T follicular helper cell (primary cell): ENCODE measurements at regions not wholly inside any gene's neighbourhood (a gene's known extent, or its start where the extent isn't known, plus 50 kb on each side); places are given as distances from the start of the nearest gene placed in this dataset.

ENCODE experiments used
- DNase-seq: peaks from one replicate; pipeline ENCODE4 v3.0.0-alpha.2; 2020; ENCODE audit warnings: low read depth

- no peak for DNase-seq
These were observed 93.4 kb upstream of the SOD1 start for GRCh38 chr21:31566064-31566463.

DNA sequence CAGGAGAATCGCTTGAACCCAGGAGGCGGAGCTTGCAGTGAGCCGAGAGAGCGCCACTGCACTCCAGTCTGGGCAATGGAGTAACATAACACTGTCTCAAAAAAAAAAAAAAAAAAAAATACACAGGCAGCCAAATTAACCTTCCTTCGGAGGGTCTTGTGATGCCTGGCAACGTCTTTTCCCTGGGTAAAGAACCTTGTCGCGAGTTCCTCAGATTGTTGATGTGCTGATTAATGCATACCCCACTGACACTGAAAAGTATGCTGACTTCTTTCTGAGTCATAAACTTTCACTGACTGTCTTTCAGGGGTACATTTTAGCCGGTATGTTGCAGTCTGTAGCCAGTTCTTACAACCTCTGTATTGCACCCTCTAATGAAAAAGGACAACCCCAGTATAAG lies 95.1 kb upstream of the SOD1 start:
- DNase-seq: no peak

GRCh38 chr21:31560479-31560878 lies 99.0 kb upstream of the SOD1 start:
- no peak for DNase-seq

GRCh38 chr21:31559368-31560119 lies 99.9 kb upstream of the SOD1 start:
- DNase-seq: peak; percentile 90

DNA sequence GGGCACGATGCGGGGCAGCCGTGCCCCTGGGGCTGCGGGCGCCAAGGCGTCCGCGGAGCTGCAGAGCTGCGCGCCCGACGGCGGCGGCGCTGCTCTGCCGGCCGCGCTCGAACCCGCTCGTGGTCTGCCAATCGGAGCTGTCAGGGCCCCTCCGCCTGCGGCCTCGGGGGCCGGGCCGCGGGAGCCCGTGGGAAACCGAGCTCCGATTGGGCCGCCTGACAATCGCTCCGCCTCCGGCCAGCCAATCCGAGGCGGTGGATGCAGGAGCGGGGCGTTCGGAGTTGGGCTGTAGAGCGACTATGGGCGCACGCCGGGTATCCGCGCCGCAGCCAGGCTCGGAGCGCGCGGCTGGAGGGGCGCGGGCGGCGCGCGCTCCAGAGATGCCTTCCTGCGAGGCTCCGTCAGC lies 100.5 kb upstream of the SOD1 start:
- peak; percentile 86 for DNase-seq

DNA sequence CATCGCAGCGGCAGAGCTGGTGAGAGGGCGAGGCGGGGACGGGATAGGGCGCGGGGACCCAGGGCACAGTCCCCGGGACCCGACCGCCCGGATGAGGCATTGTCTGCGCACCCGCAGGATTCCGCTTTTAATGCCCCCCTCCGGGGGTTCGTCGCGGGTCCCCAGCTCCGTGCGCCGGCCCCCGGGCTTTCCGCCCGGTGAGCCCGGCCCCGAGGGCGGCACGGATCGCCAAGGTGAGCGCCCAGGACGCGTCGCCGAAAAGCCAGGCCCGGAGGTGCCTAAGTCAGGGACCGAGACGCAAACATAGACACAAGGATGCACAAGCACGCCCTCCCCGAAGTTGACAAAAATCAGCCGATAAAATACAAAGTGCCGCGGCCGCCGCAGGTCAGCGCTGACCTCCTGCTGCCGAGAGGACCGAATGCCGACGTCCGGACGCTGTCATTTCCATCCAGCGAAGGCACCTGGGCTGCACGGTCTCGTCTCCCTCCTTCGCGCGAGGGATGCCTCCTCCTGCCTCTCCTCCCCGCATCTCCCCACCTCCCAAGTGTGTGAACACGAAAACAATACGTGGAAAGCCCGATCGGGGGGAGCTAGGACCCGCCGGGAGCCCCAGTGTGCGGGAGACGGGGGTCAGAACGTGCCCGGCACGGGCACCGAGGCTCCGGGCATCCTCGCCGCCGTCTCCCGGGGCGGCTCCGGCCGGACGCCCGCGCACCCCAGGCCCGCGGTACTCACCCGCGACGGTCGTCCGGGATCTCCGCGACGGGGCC lies 101.1 kb upstream of the SOD1 start:
- DNase-seq: peak; percentile 20

GRCh38 chr21:31557421-31558188 lies 101.9 kb upstream of the SOD1 start:
- DNase-seq: no peak

DNA sequence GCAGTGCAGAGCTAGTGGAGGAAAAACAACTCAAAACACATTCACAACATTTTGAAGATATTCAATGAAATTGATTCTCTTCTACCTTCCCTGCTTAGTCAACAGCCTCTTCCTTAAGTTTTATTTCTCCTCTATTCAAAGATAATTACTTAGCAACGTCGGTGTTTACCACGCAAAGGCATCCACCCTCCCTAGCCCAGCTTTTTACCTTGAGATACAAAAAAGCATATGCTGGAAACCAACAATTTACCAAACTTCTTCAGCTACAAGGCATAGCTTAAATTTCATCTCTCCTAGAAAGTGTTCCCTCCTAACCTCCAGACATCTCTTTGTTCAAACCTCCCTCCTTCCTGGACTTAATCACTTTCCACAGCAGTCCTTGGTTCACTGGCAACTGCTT lies 102.8 kb upstream of the SOD1 start:
- no peak for DNase-seq

DNA sequence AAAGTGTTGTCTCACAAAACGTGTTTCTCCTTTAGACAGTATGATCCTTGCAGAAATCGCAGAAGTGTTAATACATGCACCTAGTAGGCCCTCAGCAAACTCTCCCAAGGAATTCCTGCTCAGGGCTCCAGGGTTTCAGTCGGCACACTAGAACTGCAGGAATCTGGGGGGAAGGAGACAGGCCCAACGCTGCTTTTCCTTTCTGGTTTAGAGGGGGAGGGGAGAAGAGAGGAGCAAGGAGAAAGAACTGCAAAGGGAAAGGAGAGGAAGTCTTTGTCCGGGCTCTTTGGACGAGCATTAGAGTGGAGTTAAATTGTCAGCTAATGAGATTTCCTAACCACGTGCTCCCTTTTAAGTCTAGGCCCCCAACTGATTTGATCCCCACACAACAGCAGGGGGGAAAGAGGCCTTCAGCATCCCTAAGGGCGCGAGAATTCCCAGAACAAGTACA lies 103.7 kb upstream of the SOD1 start:
- no peak for DNase-seq

- no peak for DNase-seq
These were observed 104.9 kb upstream of the SOD1 start for GRCh38 chr21:31554511-31555022.

DNA sequence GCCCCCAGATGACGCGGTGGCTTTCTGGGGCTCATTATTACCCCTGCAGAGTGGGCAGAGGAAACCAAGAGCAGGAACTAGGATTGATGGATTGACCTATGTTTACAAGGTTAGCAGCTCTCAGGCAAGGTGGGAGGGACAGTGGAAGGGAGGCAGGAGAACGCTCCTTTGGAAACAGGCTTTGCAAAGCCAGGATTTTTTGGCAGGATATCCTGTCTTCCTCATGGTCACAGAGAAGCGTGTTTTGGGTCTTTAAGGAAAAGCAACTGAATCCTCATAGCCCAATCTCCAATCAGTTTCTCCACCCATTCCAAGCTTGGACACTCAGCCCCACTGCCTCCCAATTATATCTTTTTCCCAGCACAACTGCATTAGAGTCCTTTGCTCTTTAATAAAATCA lies 105.6 kb upstream of the SOD1 start:
- no peak for DNase-seq

DNA sequence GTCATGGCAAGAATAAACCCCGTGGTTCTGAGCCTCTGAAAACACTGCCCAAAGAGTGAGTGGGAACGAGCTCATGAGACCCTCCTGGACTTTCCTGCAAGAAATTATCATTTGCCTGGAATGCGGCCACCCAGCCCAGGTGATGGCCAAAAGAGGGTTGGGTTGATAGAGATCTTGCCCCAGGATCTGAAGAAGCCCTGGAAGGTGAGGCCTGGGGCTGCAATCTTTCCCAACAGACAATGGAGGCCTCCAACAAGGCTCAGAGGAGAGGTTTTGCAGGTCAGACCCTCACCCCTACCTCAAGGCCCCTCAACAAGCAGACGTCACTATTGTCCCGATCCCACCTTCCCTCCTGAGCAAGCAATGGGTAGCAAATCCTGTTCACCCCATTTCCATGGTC lies 106.0 kb upstream of the SOD1 start:
- no peak for DNase-seq

- no peak for DNase-seq
These were observed 106.7 kb upstream of the SOD1 start for GRCh38 chr21:31552826-31553225.

GRCh38 chr21:31550070-31550469 lies 109.4 kb upstream of the SOD1 start:
- DNase-seq: no peak

GRCh38 chr21:31548688-31549087 lies 110.8 kb upstream of the SOD1 start:
- DNase-seq: no peak

- DNase-seq: no peak
These were observed 112.9 kb upstream of the SOD1 start for GRCh38 chr21:31546443-31547170.

GRCh38 chr21:31545036-31545435 lies 114.5 kb upstream of the SOD1 start:
- DNase-seq: no peak

GRCh38 chr21:31543191-31543590 lies 116.3 kb upstream of the SOD1 start:
- DNase-seq: no peak

DNA sequence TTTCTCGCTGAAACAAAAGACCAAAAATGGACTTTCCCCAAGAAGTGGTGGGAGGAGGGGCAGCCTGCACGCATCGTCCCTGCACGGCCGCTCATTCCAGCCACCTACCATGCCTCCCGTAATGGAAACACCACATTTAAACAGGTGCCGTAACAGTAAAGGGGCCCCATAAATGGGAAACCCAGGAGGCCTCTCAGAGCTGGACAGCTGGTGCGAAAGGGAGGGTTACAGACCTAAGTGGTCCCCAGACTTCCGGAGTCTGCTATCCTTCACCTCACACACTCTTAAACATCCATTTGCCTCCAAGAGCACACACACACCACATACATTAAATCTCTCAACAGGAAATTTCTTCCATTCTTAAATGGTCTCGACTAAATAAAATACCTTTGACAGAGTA lies 120.7 kb upstream of the SOD1 start:
- no peak for DNase-seq

- no peak for DNase-seq
These were observed 121.5 kb upstream of the SOD1 start for GRCh38 chr21:31537872-31538576.

- DNase-seq: no peak
These were observed 123.4 kb upstream of the SOD1 start for GRCh38 chr21:31536138-31536537.
